NB4 (cell line): ENCODE measurements at regions not wholly inside any gene's neighbourhood (a gene's known extent, or its start where the extent isn't known, plus 50 kb on each side); places are given as distances from the start of the nearest gene placed in this dataset.
"Not testable (repeated sequence)": the region's sequence is repeated elsewhere in the genome, so short reads cannot be mapped to it uniquely, and the experiment has no call there.

ENCODE experiments used
- DNase-seq: peaks from one replicate; pipeline ENCODE4 v3.0.0; 2010; ENCODE audit warnings: low read depth
- H3K4me3 ChIP-seq: one replicate; pipeline ENCODE4 v1.5.1; 2011; ENCODE audit warnings: mild to moderate bottlenecking, low read depth, low read length, moderate library complexity
- CTCF ChIP-seq: IDR thresholded peaks from one replicate; pipeline ENCODE4 v1.5.1; 2012; ENCODE audit warnings: low read depth, low read length
- MAX ChIP-seq: IDR thresholded peaks from 2 replicates; pipeline ENCODE4 v1.6.1; 2011; ENCODE audit warnings: low read depth, low read length
- MYC ChIP-seq: IDR thresholded peaks from 2 replicates; pipeline ENCODE4 v1.6.1; 2011; ENCODE audit warnings: low read depth, low read length
- POLR2A ChIP-seq: IDR thresholded peaks from 2 replicates; pipeline ENCODE4 v1.6.1; 2011; ENCODE audit warnings: mild to moderate bottlenecking; ENCODE audit not compliant: insufficient read length; ENCODE audit errors: extremely low read depth

- H3K4me3 ChIP-seq: no peak overlapping the region
- no peak for DNase-seq
- no peak for TF ChIP-seq CTCF
- no peak for TF ChIP-seq POLR2A
- no peak for TF ChIP-seq MAX
- no peak for TF ChIP-seq MYC
Observed at GRCh38 chr9:15077946-15078729, 167.9 kb upstream of the FREM1 start.

GRCh38 chr9:15073620-15074019, 163.4 kb upstream of the FREM1 start:
- H3K4me3 ChIP-seq: no peak overlapping the region
- no peak for DNase-seq
- no peak for TF ChIP-seq MAX
- TF ChIP-seq POLR2A: no peak
- no peak for TF ChIP-seq CTCF
- TF ChIP-seq MYC: no peak

- no peak for TF ChIP-seq POLR2A
- TF ChIP-seq MYC: no peak
- no peak for TF ChIP-seq MAX
- TF ChIP-seq CTCF: no peak
- no peak for DNase-seq
- no peak overlapping the region for H3K4me3 ChIP-seq
Observed at GRCh38 chr9:15070716-15071115, 160.5 kb upstream of the FREM1 start.

GRCh38 chr9:15069106-15069505, 158.9 kb upstream of the FREM1 start:
- no peak overlapping the region for H3K4me3 ChIP-seq
- no peak for DNase-seq
- TF ChIP-seq POLR2A: no peak
- TF ChIP-seq MAX: no peak

- no peak overlapping the region for H3K4me3 ChIP-seq
- DNase-seq: no peak
- no peak for TF ChIP-seq POLR2A
Observed at GRCh38 chr9:15068261-15068660, 158.0 kb upstream of the FREM1 start.

- DNase-seq: no peak
- H3K4me3 ChIP-seq: no peak overlapping the region
- TF ChIP-seq MYC: no peak
- TF ChIP-seq CTCF: no peak
- TF ChIP-seq POLR2A: no peak
- TF ChIP-seq MAX: no peak
Observed at GRCh38 chr9:15059003-15059402, 148.8 kb upstream of the FREM1 start.

- DNase-seq: no peak
- H3K4me3 ChIP-seq: no peak overlapping the region
- TF ChIP-seq POLR2A (no peak), CTCF (no peak), MYC (no peak), MAX (no peak)
Observed at GRCh38 chr9:15058236-15058635, 148.0 kb upstream of the FREM1 start.

GRCh38 chr9:15055284-15055683, 145.1 kb upstream of the FREM1 start:
- DNase-seq: peak; percentile 16
- H3K4me3 ChIP-seq: not testable (repeated sequence)
